ENCODE measurements at regions not wholly inside any gene's neighbourhood (a gene's known extent, or its start where the extent isn't known, plus 50 kb on each side); places are given as distances from the start of the nearest gene placed in this dataset.

GRCh38 chr2:164079258-164079657 lies 343.4 kb upstream of the FIGN start:
- no peak for DNase-seq

GRCh38 chr2:164078421-164078820 lies 342.6 kb upstream of the FIGN start:
- DNase-seq: no peak

- DNase-seq: peak; percentile 29
Observed at GRCh38 chr2:164073101-164074074, 337.6 kb upstream of the FIGN start.

GRCh38 chr2:164069540-164069939 lies 333.7 kb upstream of the FIGN start:
- DNase-seq: peak; percentile 36

GRCh38 chr2:164068063-164068462 lies 332.3 kb upstream of the FIGN start:
- DNase-seq: no peak

- DNase-seq: peak; percentile 63
Observed at GRCh38 chr2:164066095-164066494, 330.3 kb upstream of the FIGN start.

- peak; percentile 89 for DNase-seq
Observed at GRCh38 chr2:164065038-164065437, 329.2 kb upstream of the FIGN start.

- DNase-seq: peak; percentile 31
Observed at GRCh38 chr2:164061129-164061746, 325.4 kb upstream of the FIGN start.

GRCh38 chr2:164060031-164060430 lies 324.2 kb upstream of the FIGN start:
- no peak for DNase-seq

- no peak for DNase-seq
Observed at GRCh38 chr2:164055623-164056022, 319.8 kb upstream of the FIGN start.

- DNase-seq: no peak
Observed at GRCh38 chr2:164054651-164055050, 318.8 kb upstream of the FIGN start.

- no peak for DNase-seq
Observed at GRCh38 chr2:164053021-164053420, 317.2 kb upstream of the FIGN start.

- DNase-seq: no peak
Observed at GRCh38 chr2:164052006-164052405, 316.2 kb upstream of the FIGN start.

GRCh38 chr2:164048729-164049128 lies 312.9 kb upstream of the FIGN start:
- no peak for DNase-seq

- no peak for DNase-seq
Observed at GRCh38 chr2:164046040-164046439, 310.2 kb upstream of the FIGN start.

GRCh38 chr2:164044622-164045021 lies 308.8 kb upstream of the FIGN start:
- DNase-seq: no peak

GRCh38 chr2:164039270-164039669 lies 303.5 kb upstream of the FIGN start:
- DNase-seq: no peak

GRCh38 chr2:164032995-164033394 lies 297.2 kb upstream of the FIGN start:
- DNase-seq: no peak

- DNase-seq: no peak
Observed at GRCh38 chr2:164030623-164031022, 294.8 kb upstream of the FIGN start.

- DNase-seq: no peak
Observed at GRCh38 chr2:164028814-164029534, 293.2 kb upstream of the FIGN start.

GRCh38 chr2:164024396-164024795 lies 288.6 kb upstream of the FIGN start:
- no peak for DNase-seq

GRCh38 chr2:164023896-164024295 lies 288.1 kb upstream of the FIGN start:
- DNase-seq: no peak

- DNase-seq: peak; percentile 65
Observed at GRCh38 chr2:164015328-164016123, 279.7 kb upstream of the FIGN start.

All from NCI-H2227 treated with DMSO at 0.1 percent for 48 hours (cell line).